A673 (cell line): ENCODE measurements at regions not wholly inside any gene's neighbourhood (a gene's known extent, or its start where the extent isn't known, plus 50 kb on each side); places are given as distances from the start of the nearest gene placed in this dataset.

Experiments
- BruUV-seq: library from RNA; stranded (reverse); fragments of 400-500 nt; replicated peaks from 2 replicates; lab custom pipeline; 2021; lab: Mats Ljungman, UMichigan
- CTCF ChIA-PET: fragments of 300-600 bp; sonication (Branson Sonifier 250); formaldehyde crosslinking; loops from one replicate; lab custom pipeline; 2022; ENCODE audit warnings: antibody characterized with exemption; lab: Charles Lee
- POLR2A ChIA-PET: fragments of 300-600 bp; sonication (Branson Sonifier 250); formaldehyde crosslinking; loops from one replicate; lab custom pipeline; 2022; ENCODE audit warnings: antibody characterized with exemption; ENCODE audit not compliant: low non-redundant PET; lab: Charles Lee
- DNase-seq: peaks from one replicate; pipeline ENCODE4 v3.0.0-alpha.2; 2015; ENCODE audit warnings: low spot score
- H3K27ac ChIP-seq: fragments of 200-600 bp; sonication (generic); 2 replicates; pipeline ENCODE4 v1.5.1; 2016; ENCODE audit warnings: mixed run types, low read depth, mild to moderate bottlenecking, mixed read lengths, antibody characterized with exemption, low read length; ENCODE audit not compliant: poor library complexity, severe bottlenecking
- H3K27me3 ChIP-seq: fragments of 200-600 bp; sonication (generic); replicated peaks from 2 replicates; pipeline ENCODE4 v1.6.1; 2017; ENCODE audit warnings: mixed run types, low read depth, mild to moderate bottlenecking, mixed read lengths, antibody characterized with exemption, low read length; ENCODE audit not compliant: insufficient read depth, poor library complexity
- H3K36me3 ChIP-seq: fragments of 200-600 bp; sonication (generic); 2 replicates; pipeline ENCODE4 v1.6.1; 2016; ENCODE audit warnings: mixed run types, mild to moderate bottlenecking, mixed read lengths, antibody characterized with exemption, low read length; ENCODE audit not compliant: insufficient read depth, poor library complexity, severe bottlenecking
- H3K4me1 ChIP-seq: fragments of 200-600 bp; sonication (generic); 2 replicates; pipeline ENCODE4 v1.6.1; 2017; ENCODE audit warnings: mixed run types, mild to moderate bottlenecking, mixed read lengths, antibody characterized with exemption, low read length; ENCODE audit not compliant: insufficient read depth, poor library complexity, severe bottlenecking
- H3K4me3 ChIP-seq: fragments of 200-600 bp; sonication (generic); 2 replicates; pipeline ENCODE4 v1.5.1; 2016; ENCODE audit warnings: low read depth, mixed run types, mild to moderate bottlenecking, mixed read lengths, low read length; ENCODE audit not compliant: poor library complexity, severe bottlenecking
- H3K9me3 ChIP-seq: fragments of 200-600 bp; sonication (generic); 2 replicates; pipeline ENCODE4 v1.6.1; 2016; ENCODE audit warnings: mixed run types, low read depth, mild to moderate bottlenecking, mixed read lengths, antibody characterized with exemption, low read length; ENCODE audit not compliant: poor library complexity, severe bottlenecking
- CTCF ChIP-seq: fragments of 300-800, 200-600 bp; sonication (generic); conservative IDR thresholded peaks from 2 replicates; pipeline ENCODE4 v1.5.1; 2017; ENCODE audit warnings: low read depth, mild to moderate bottlenecking, antibody characterized with exemption, low read length, moderate library complexity, mixed read lengths
- EZH2 ChIP-seq: fragments of 200-600 bp; sonication (generic); IDR thresholded peaks from 2 replicates; pipeline ENCODE4 v1.6.1; 2017; ENCODE audit warnings: borderline replicate concordance, low read depth, mild to moderate bottlenecking, mixed read lengths, antibody characterized with exemption, low read length; ENCODE audit not compliant: poor library complexity, severe bottlenecking
- intact Hi-C: fragments of 100-400 bp; cut with micrococcal nuclease; formaldehyde crosslinking; loops from one replicate; pipeline ENCODE4 v1.10.0; 2022; ENCODE audit not compliant: unreplicated experiment

- Histone ChIP-seq H3K27ac (no peak overlapping the region), H3K36me3 (no peaks in the 10 kb centered on the region), H3K4me1 (no peaks in the 10 kb centered on the region), H3K9me3 (no peaks in the 10 kb centered on the region), H3K27me3 (peaks cover 35% of the 10 kb centered on the region), H3K4me3 (no peak overlapping the region)
- ChIA-PET POLR2A (no interaction called here), CTCF (no interaction called here)
- DNase-seq, result no peak
- intact Hi-C loops, result no loop called here
- no TSS peak for BruUV-seq
- TF ChIP-seq CTCF, result no peak
- no peak for TF ChIP-seq EZH2
These were observed 143.6 kb downstream of the TDRD15 start for GRCh38 chr2:21267232-21267835.

DNA sequence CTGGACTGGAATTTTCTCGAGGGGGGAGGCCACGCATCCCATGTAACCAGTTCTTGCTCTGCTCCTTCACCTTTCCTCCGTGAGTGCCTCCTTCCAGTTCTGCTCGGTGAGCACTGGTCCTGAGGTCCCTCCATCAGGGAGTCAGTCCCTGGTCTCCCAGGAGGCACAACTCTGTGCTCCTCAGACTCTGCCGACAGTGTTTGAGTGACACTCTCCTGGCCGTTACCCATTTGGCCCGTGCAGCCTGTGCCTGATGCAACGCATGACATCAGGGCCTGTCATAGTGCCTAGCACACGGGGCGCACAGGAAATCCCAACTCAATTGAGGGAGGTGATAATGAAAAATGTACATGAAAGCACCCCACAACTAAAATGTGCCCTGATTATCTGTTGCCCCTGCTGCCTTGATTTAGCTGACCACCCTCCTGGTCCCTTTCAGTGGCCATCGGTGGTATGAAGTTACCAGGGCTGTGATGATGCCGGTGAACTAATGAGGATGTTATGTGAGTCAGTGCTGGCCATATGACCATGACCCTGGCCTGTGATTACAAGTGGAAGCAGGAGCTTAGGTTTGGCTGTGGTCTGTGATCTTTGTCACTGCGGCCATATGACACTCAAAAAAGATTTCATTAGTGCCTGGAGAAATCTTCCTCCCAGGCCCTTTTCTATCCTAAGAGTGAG is 144.6 kb downstream of the TDRD15 start:
- BruUV-seq, result no TSS peak
- TF ChIP-seq EZH2 (no peak), CTCF (no peak)
- DNase-seq, result no peak
- H3K4me1 ChIP-seq, result no peaks in the 10 kb centered on the region
- H3K27me3 ChIP-seq, result peaks cover 25% of the 10 kb centered on the region
- no peaks in the 10 kb centered on the region for H3K9me3 ChIP-seq
- ChIA-PET POLR2A (no interaction called here), CTCF (no interaction called here)
- no peak overlapping the region for H3K4me3 ChIP-seq
- H3K27ac ChIP-seq, result no peak overlapping the region
- intact Hi-C loops, result no loop called here
- H3K36me3 ChIP-seq, result no peaks in the 10 kb centered on the region

DNA sequence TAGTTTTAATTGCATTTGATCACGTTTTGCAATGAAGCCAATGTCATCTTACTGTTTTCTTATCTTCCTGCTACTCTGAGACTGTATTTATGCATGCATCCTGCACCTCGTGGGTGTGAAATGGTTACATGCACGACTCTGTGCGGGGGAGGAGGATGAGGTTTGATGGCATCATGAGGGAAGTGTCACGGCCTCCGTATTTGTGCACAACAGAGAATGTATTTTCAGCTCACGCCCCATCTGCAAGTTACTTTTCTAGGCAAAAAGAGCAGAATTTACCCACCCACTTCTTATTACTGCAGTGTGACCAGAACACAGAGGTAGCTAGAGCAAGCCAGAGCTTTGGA is 145.1 kb downstream of the TDRD15 start:
- ChIA-PET POLR2A (no interaction called here), CTCF (no interaction called here)
- intact Hi-C loops, result no loop called here
- no peaks in the 10 kb centered on the region for H3K9me3 ChIP-seq
- no TSS peak for BruUV-seq
- no peak for TF ChIP-seq EZH2
- TF ChIP-seq CTCF, result no peak
- peaks cover 20% of the 10 kb centered on the region for H3K27me3 ChIP-seq
- H3K36me3 ChIP-seq, result no peaks in the 10 kb centered on the region
- H3K4me3 ChIP-seq, result no peak overlapping the region
- H3K4me1 ChIP-seq, result no peaks in the 10 kb centered on the region
- DNase-seq, result no peak
- no peak overlapping the region for H3K27ac ChIP-seq
